HL-60 (cell line): ENCODE measurements at regions not wholly inside any gene's neighbourhood (a gene's known extent, or its start where the extent isn't known, plus 50 kb on each side); places are given as distances from the start of the nearest gene placed in this dataset.
"Not testable (repeated sequence)": the region's sequence is repeated elsewhere in the genome, so short reads cannot be mapped to it uniquely, and the experiment has no call there.

Source experiments
- CTCF ChIP-seq: IDR thresholded peaks from one replicate; pipeline ENCODE4 v1.5.1; 2011; ENCODE audit warnings: low read length, control low read depth, inconsistent platforms; ENCODE audit not compliant: insufficient read depth
- REST ChIP-seq: IDR thresholded peaks from 2 replicates; pipeline ENCODE4 v1.6.1; 2012; ENCODE audit warnings: low read depth; ENCODE audit not compliant: insufficient replicate concordance
- SPI1 ChIP-seq: IDR thresholded peaks from 2 replicates; pipeline ENCODE4 v1.6.1; 2012; ENCODE audit warnings: low read depth, mild to moderate bottlenecking, borderline replicate concordance

GRCh38 chr10:21283053-21283452, 242.4 kb downstream of the SKIDA1 start:
- TF ChIP-seq CTCF, REST, SPI1: not testable (repeated sequence)
